Stimulated activated CD8-positive, alpha-beta memory T cell treated with anti-CD3 and anti-CD28 coated beads, Interleukin-15, amount 100 ng/mL, for 1 hour (primary cell): ENCODE measurements at regions not wholly inside any gene's neighbourhood (a gene's known extent, or its start where the extent isn't known, plus 50 kb on each side); places are given as distances from the start of the nearest gene placed in this dataset.
"Not testable (repeated sequence)": the region's sequence is repeated elsewhere in the genome, so short reads cannot be mapped to it uniquely, and the experiment has no call there.

Source experiments
- DNase-seq: peaks from one replicate; pipeline ENCODE4 v3.0.0-alpha.2; 2020; ENCODE audit warnings: low read depth

DNA sequence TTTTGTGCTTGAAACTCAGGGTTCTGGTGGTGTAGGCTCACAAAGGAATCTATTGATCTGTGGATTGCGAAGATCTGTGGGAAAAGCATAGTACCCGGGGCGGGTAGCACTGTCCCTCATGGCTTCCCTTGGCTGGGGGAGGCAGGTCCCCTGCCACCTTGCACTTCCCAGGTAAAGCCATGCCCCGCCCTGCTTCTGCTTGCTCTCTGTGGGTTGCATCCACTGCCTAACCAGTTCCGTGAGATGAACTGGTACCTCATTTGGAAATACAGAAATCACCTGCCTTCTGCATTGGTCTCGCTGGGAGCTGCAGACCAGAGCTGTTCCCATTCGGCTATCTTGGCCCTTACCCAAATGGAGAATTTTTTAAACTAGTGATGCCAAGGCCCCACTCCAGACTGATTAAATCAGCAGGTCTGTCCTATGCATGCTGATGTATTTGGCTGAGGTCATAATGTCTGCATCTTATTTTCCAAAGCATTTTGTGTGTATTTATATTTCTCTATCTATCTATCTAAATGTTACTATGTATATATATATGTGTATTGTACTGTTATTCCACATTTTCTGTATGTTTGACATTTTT lies 65.5 kb upstream of the SLC7A14 start:
- DNase-seq: no peak

DNA sequence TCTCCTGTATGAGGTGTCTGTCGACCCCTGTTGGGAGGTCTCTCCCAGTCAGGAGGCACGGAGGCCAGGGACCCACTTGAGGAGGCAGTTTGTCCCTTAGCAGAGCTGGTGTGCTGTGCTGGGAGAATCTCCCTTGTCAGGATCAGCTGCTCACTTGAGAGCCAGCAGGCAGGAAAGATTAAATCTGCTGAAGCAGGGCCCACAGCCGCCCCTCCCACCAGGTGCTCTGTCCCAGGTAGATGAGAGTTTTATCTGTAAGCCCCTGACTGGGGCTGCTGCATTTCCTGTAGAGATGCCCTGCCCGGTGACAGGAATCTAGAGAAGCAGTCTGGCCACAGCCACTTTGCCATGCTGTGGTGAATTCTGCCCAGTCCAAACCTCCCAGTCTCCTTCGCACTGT lies 64.7 kb upstream of the SLC7A14 start:
- not testable (repeated sequence) for DNase-seq

GRCh38 chr3:170644711-170645110 lies 58.8 kb upstream of the SLC7A14 start:
- no peak for DNase-seq

- no peak for DNase-seq
These were observed 58.0 kb upstream of the SLC7A14 start for GRCh38 chr3:170643831-170644230.

DNA sequence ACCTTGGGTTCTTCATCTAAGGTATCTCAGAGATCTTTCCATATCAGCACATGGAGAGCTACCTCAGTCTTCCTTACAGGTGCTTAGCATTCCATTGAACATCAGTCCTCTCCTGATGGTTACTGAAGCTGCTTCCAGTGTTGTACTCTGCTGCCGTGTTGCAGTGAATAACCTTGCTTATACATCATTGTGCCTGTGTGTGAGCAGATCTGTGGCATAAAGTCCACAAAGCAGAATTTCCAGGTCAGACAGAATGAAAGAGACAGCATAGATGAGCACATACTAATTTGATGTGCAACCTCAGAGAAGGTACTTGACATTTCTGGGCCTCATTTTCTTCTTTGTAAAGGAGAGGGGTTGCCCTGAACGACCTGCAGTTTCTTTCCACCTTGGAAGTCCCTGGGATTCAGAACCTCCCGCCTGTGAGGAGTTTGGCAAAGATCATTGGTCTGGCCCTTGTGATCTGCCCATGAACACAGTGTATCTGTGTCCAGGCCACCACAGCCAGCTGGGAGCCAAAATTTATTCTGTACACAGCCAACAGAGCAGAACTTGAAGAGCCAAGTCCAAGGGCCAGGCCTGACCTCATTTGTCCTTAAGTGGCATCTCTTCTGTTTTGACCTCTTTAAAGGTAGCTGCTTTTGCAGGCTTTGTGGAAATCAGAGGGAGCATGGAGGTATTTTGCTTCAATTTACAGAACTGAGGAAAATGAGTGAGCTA lies 57.2 kb upstream of the SLC7A14 start:
- DNase-seq: no peak

GRCh38 chr3:170641510-170642236 lies 55.8 kb upstream of the SLC7A14 start:
- no peak for DNase-seq

DNA sequence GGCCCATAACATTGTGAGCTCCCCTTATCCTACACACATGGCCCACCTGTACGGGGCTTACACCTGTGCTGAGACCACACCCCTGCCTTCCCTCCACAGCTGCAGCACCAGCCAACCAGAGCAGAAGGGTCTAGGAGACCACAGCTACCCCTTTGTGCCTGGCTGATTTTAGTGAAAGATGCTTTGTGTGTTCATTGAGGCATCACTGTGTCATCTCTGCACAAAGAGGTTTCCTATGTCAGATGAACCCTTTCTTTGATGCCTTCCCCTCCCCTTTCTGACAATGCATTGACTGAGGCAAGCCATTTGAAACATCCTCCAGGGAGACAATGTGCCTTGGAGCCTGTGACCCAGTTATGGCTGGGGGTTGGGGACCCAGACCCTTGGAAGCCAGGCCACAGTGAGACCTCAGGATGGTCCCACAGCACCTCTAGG lies 54.9 kb upstream of the SLC7A14 start:
- DNase-seq: no peak

DNA sequence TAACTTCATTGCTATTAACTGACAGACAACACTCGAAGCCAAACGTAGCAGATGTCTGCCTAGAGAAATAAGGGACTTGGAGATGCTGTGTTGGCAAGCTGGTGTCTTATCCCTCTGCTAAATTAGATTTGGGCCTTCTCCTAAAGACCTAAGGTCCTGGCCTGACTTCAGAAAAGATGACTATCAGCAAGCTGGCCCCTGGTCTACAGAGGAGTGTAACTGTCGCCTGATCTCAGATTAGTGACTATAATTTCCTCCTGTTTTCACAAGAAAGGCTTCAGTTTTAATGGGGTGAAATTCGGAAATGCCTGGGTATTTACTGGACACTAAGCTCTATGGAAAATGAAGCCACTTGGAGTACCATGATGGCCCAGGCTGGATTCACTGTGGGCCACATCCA lies 53.1 kb upstream of the SLC7A14 start:
- no peak for DNase-seq

DNA sequence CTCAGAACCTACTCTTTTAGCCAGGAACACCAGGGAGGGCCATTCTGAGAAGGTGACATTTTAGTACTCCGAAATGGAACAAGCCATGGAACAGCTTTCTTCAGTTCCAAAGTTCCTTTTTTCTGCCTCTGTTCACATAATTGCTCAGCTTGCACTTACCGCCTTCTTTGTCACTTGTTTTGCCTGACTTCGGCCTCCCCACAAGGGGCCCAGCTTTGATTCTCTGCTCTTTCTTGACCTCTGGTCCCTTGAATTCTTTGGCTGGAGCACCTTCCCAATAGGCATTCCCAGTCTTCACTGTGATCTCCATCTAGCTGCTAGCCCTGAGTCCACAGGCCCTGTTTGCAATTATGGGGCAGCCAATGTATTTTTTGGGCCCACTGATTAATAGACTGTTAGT lies 51.4 kb upstream of the SLC7A14 start:
- no peak for DNase-seq

GRCh38 chr3:170636400-170636973 lies 50.6 kb upstream of the SLC7A14 start:
- no peak for DNase-seq
